Left ventricle myocardium inferior (tissue), 1 donor: ENCODE measurements at regions not wholly inside any gene's neighbourhood (a gene's known extent, or its start where the extent isn't known, plus 50 kb on each side); places are given as distances from the start of the nearest gene placed in this dataset.
A peak's percentile ranks its signal among the peaks of the same experiment; 100 is the strongest.

Source experiments
- DNase-seq: peaks from one replicate; pipeline ENCODE4 v3.0.0-alpha.2; 2020
- H3K27ac ChIP-seq: fragments of 200-600 bp; replicated peaks from 2 replicates; pipeline ENCODE4 v1.8.0; 2021
- H3K27me3 ChIP-seq: fragments of 200-600 bp; 2 replicates; pipeline ENCODE4 v1.8.0; 2021; ENCODE audit warnings: low read depth
- H3K36me3 ChIP-seq: fragments of 200-600 bp; 2 replicates; pipeline ENCODE4 v1.8.0; 2021
- H3K4me1 ChIP-seq: fragments of 200-600 bp; 2 replicates; pipeline ENCODE4 v1.8.0; 2021
- H3K4me3 ChIP-seq: fragments of 200-600 bp; 2 replicates; pipeline ENCODE4 v1.8.0; 2021; ENCODE audit warnings: mild to moderate bottlenecking, moderate library complexity
- H3K9me3 ChIP-seq: fragments of 200-600 bp; replicated peaks from 2 replicates; pipeline ENCODE4 v1.8.0; 2021
- CTCF ChIP-seq: fragments of 200-600 bp; IDR thresholded peaks from 2 replicates; pipeline ENCODE4 v1.8.0; 2021; ENCODE audit warnings: antibody characterized with exemption, mild to moderate bottlenecking, borderline replicate concordance
- intact Hi-C: fragments of 100-400 bp; cut with micrococcal nuclease; formaldehyde crosslinking; loops from one replicate; pipeline ENCODE4 v1.11.0; 2022
- donor health status: DM: no; HTN: yes; CAD: no; lungs with severe emphysema.

- H3K9me3 ChIP-seq = no peaks in the 10 kb centered on the region
- no peaks in the 10 kb centered on the region for H3K4me1 ChIP-seq
- H3K4me3 ChIP-seq = no peak overlapping the region
- intact Hi-C loops = no loop called here
- peak; percentile 52 for TF ChIP-seq CTCF
- H3K27ac ChIP-seq = no peak overlapping the region
- no peaks in the 10 kb centered on the region for H3K36me3 ChIP-seq
- no peak for DNase-seq
- no peaks in the 10 kb centered on the region for H3K27me3 ChIP-seq
Measured at GRCh38 chr2:188765522-188766470, 208.4 kb upstream of the COL3A1 start.

DNA sequence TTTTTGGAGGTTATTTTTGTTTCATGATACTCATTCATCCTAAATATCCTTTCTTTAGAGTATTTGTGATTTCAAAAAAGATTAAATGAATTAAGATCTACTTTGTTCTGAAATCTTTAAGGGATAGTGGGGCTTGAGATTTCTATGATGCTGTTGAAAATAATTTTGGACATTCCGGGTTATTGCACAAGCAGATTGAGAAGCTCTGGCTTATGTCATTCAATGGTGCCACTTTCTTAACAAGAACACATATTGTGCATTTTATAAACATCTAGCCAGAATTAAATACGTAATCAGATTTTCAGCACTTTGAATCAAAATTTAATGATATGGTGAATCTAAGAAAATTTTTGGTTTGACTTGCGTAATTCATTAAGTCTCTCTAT lies 207.7 kb upstream of the COL3A1 start:
- no peak for DNase-seq
- no peak overlapping the region for H3K4me3 ChIP-seq
- H3K27ac ChIP-seq = no peak overlapping the region
- no peaks in the 10 kb centered on the region for H3K4me1 ChIP-seq
- H3K36me3 ChIP-seq = no peaks in the 10 kb centered on the region
- TF ChIP-seq CTCF = no peak
- H3K27me3 ChIP-seq = no peaks in the 10 kb centered on the region
- H3K9me3 ChIP-seq = no peaks in the 10 kb centered on the region
- intact Hi-C loops = no loop called here

DNA sequence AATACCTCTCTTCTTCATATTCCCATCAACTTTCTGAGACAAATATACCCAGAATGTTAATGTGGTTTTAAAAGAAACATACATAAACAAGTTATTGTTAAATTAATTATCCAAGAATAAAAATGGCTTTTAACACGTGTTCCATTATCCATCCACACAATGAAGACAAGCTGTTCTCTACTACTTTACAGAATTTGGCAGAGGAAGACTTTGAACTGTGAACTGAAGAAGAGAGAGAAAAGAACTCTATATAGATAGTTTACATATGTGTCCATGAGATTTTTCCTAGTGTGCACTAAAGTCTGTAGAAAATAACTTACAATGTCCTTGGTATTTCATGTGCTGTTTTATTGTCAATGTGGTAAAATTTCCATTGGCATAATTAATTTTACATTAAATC lies 207.0 kb upstream of the COL3A1 start:
- Histone ChIP-seq H3K27me3 (no peaks in the 10 kb centered on the region), H3K4me1 (no peaks in the 10 kb centered on the region), H3K36me3 (no peaks in the 10 kb centered on the region), H3K27ac (no peak overlapping the region), H3K9me3 (no peaks in the 10 kb centered on the region), H3K4me3 (no peak overlapping the region)
- intact Hi-C loops = no loop called here
- TF ChIP-seq CTCF = no peak
- no peak for DNase-seq

DNA sequence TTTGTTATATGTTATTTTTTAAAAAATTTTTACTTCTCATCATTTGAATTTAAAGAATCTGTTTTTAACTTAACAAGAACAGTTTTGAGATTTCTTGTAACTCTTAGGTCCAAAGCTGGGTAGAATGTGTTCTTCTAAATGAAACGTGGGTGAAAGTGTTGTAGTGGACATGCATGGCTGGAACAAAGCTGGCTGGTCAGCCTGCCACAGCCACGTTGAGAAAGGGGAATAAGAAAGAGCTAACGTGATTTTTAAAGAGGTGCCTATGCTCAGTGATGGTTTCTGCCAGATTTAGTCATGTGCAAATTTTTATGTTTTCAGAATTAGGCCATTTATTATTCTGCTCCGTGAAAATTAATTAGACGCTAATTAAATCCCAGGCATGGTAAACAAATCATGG lies 203.9 kb upstream of the COL3A1 start:
- no peak for DNase-seq
- no peak overlapping the region for H3K27ac ChIP-seq
- no peak for TF ChIP-seq CTCF
- no peaks in the 10 kb centered on the region for H3K9me3 ChIP-seq
- H3K4me1 ChIP-seq = no peaks in the 10 kb centered on the region
- intact Hi-C loops = no loop called here
- no peak overlapping the region for H3K4me3 ChIP-seq
- H3K27me3 ChIP-seq = no peaks in the 10 kb centered on the region
- H3K36me3 ChIP-seq = no peaks in the 10 kb centered on the region

- H3K4me3 ChIP-seq = no peak overlapping the region
- no peak overlapping the region for H3K27ac ChIP-seq
- H3K4me1 ChIP-seq = no peaks in the 10 kb centered on the region
- TF ChIP-seq CTCF = no peak
- H3K36me3 ChIP-seq = no peaks in the 10 kb centered on the region
- H3K27me3 ChIP-seq = no peaks in the 10 kb centered on the region
- no peaks in the 10 kb centered on the region for H3K9me3 ChIP-seq
- intact Hi-C loops = no loop called here
- DNase-seq = no peak
Measured at GRCh38 chr2:188773075-188773474, 201.1 kb upstream of the COL3A1 start.
